ENCODE measurements at regions not wholly inside any gene's neighbourhood (a gene's known extent, or its start where the extent isn't known, plus 50 kb on each side); places are given as distances from the start of the nearest gene placed in this dataset.

DNA sequence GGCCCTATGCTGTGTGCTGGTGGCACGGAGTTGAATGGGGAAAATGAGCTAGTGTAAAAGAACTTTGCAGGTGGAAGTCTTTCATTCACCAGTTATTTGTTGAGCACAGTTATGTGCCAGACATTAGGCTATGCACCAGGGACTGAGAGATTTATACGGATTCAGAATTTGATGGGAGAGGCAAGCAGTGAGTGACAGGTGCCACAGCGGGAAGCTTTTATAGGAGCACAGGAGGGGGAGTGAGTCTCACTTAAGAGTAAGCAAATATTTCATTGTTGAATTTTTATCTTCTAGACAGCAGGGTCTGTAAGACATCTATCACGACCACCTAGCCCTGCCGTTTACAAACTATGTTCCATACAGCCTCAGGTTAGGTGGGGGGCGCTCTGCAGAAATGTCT is 320.6 kb downstream of the SNAPC1 start:
- Mint-ChIP-seq H3K36me3 (ENCODE audit: low read depth) (no peaks in the 10 kb centered on the region), H3K27me3 (ENCODE audit: low read depth) (peaks cover 4% of the 10 kb centered on the region), H3K27ac (no peak overlapping the region), H3K9me3 (peaks cover 9% of the 10 kb centered on the region), H3K4me1 (no peaks in the 10 kb centered on the region), H3K4me3 (no peak overlapping the region)
- no peak for TF ChIP-seq CTCF (IDR thresholded peaks at IDR 0.05; ENCODE audit: unreplicated experiment in 3 of 3)

- Mint-ChIP-seq H3K9me3 (peaks cover 9% of the 10 kb centered on the region), H3K4me3 (no peak overlapping the region), H3K36me3 (ENCODE audit: low read depth) (no peaks in the 10 kb centered on the region), H3K27me3 (ENCODE audit: low read depth) (peaks cover 4% of the 10 kb centered on the region), H3K27ac (no peak overlapping the region), H3K4me1 (no peaks in the 10 kb centered on the region)
- no peak for TF ChIP-seq CTCF (IDR thresholded peaks at IDR 0.05; ENCODE audit: unreplicated experiment in 3 of 3)
Observed at GRCh38 chr14:62084020-62084419, 321.8 kb downstream of the SNAPC1 start.

DNA sequence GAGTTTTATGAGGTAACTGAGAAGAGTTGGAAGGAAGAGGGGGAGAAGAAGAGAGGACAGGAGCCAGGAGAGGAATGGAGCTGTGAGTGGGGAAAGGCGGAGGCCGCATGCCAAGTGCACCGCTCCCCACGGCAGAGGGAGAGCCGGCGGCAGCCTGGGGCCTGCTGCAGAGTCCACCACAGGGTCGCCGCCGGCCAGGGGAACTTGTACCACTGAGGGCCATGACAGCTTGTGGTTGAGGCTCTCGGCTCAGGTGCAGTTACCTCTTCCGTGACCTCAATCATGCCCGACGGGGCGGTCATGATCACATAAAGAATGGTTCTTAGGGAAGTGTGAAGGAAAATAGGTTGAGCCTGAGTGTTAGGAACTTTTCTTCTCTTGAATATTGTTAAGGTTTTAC is 325.0 kb downstream of the SNAPC1 start:
- H3K27me3 Mint-ChIP-seq (ENCODE audit: low read depth) = peaks cover 4% of the 10 kb centered on the region

DNA sequence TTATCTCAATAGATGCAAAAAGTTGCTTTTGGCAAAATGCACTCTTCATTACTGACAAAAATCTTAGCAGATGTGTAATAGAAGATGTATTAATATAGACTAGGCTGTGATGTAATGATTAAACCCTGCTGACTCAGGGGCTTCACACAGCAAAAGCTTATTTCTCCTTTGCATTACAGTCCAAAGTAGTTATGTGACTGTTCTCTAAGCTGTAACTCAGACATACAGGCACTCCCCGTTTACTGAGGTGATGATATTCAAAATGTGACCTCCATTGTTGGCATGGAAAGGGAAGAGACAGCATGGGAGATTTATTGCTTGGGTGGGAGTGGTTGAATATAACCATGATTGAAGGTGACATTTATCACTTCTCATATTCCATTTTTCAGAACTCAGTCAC is 331.5 kb downstream of the SNAPC1 start:
- TF ChIP-seq CTCF (IDR thresholded peaks at IDR 0.05; ENCODE audit: unreplicated experiment in 3 of 3) = no peak
- H3K27me3 Mint-ChIP-seq (ENCODE audit: low read depth) = no peaks in the 10 kb centered on the region
- H3K4me3 Mint-ChIP-seq = no peak overlapping the region
- H3K9me3 Mint-ChIP-seq = no peaks in the 10 kb centered on the region
- H3K27ac Mint-ChIP-seq = no peak overlapping the region
- no peaks in the 10 kb centered on the region for H3K4me1 Mint-ChIP-seq
- H3K36me3 Mint-ChIP-seq (ENCODE audit: low read depth) = no peaks in the 10 kb centered on the region

More for the DNA sequence above, 325.0 kb downstream of the SNAPC1 start:
- Mint-ChIP-seq H3K4me3 (no peak overlapping the region), H3K9me3 (peaks cover 9% of the 10 kb centered on the region), H3K4me1 (no peaks in the 10 kb centered on the region), H3K36me3 (ENCODE audit: low read depth) (no peaks in the 10 kb centered on the region), H3K27ac (no peak overlapping the region)
- no peak for TF ChIP-seq CTCF (IDR thresholded peaks at IDR 0.05; ENCODE audit: unreplicated experiment in 3 of 3)

DNA sequence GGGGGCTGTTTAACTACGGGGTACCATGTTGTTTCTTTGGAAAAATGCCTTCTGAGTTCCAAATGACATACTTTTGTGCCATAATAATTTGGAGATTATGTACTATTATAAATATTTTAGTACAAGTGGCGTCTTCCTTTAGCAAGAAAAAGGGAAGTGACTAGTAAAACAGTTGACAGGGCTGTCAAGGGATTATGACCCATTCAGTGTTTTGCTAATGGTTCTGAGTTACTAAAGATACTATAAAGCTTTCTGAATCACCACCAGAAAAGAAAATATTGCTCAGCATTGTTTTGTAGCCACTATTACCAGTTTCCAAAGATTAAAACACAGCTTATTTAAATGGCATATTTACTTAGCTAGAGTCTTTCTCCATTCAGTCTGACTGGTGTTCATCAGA is 334.9 kb downstream of the SNAPC1 start:
- Mint-ChIP-seq H3K4me1 (peaks cover 3% of the 10 kb centered on the region), H3K9me3 (no peaks in the 10 kb centered on the region), H3K36me3 (ENCODE audit: low read depth) (no peaks in the 10 kb centered on the region), H3K27me3 (ENCODE audit: low read depth) (no peaks in the 10 kb centered on the region), H3K27ac (no peak overlapping the region), H3K4me3 (no peak overlapping the region)
- TF ChIP-seq CTCF (IDR thresholded peaks at IDR 0.05; ENCODE audit: unreplicated experiment in 3 of 3) = no peak

DNA sequence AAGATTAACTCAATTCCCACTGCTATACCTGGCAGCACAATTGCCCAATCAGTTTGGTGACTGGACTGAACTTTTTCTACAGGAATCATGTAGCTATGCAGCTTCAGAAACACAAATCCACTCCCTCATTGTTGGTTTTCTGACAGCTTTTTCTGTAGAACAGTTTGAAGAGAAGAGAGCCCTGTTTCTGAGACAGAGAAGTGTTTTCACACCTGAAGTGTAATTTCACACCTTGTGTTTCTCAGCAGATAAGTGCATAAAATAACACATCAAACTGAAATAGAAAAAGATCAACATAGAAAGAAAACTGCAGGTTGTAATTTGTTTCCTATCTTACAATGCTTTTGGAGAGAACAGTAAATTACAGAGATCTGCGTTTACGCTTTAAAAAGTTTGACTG is 335.6 kb downstream of the SNAPC1 start:
- H3K27me3 Mint-ChIP-seq (ENCODE audit: low read depth) = no peaks in the 10 kb centered on the region
- H3K4me3 Mint-ChIP-seq = no peak overlapping the region
- no peaks in the 10 kb centered on the region for H3K36me3 Mint-ChIP-seq (ENCODE audit: low read depth)
- no peaks in the 10 kb centered on the region for H3K9me3 Mint-ChIP-seq
- H3K27ac Mint-ChIP-seq = no peak overlapping the region
- no peak for TF ChIP-seq CTCF (IDR thresholded peaks at IDR 0.05; ENCODE audit: unreplicated experiment in 3 of 3)
- peaks cover 4% of the 10 kb centered on the region for H3K4me1 Mint-ChIP-seq

Measured in nephron (organoid).